Spinal cord (tissue), 9 donors: ENCODE measurements at regions not wholly inside any gene's neighbourhood (a gene's known extent, or its start where the extent isn't known, plus 50 kb on each side); places are given as distances from the start of the nearest gene placed in this dataset.
"Not testable (repeated sequence)": the region's sequence is repeated elsewhere in the genome, so short reads cannot be mapped to it uniquely, and the experiment has no call there.

Source experiments
- DNase-seq, 6 donors: peaks; one replicate each; pipeline versions ENCODE4 v3.0.0 to v3.0.0-alpha.2; 2013 to 2015; ENCODE audit warnings: low spot score in 6 of 6, low read depth in 4 of 6
- H3K27ac ChIP-seq: one replicate; pipeline ENCODE4 v1.5.1; 2013; ENCODE audit warnings: low read depth, low read length, control low read depth
- H3K27me3 ChIP-seq: one replicate; pipeline ENCODE4 v1.6.1; 2013; ENCODE audit warnings: low read length; ENCODE audit not compliant: control insufficient read depth, insufficient read depth
- H3K36me3 ChIP-seq: one replicate; pipeline ENCODE4 v1.6.1; 2013; ENCODE audit warnings: low read length; ENCODE audit not compliant: control insufficient read depth, insufficient read depth
- H3K4me1 ChIP-seq: one replicate; pipeline ENCODE4 v1.6.1; 2013; ENCODE audit warnings: low read length; ENCODE audit not compliant: control insufficient read depth, insufficient read depth
- H3K4me3 ChIP-seq: one replicate; pipeline ENCODE4 v1.5.1; 2013; ENCODE audit warnings: low read depth, low read length, control low read depth
- H3K9me3 ChIP-seq: one replicate; pipeline ENCODE4 v1.6.1; 2013; ENCODE audit warnings: low read length; ENCODE audit not compliant: control insufficient read depth, insufficient read depth
- WGBS: methylation state at CpG from one replicate; pipeline ENCODE4 v1.1.5; 2013; ENCODE audit warnings: missing lambda C conversion rate; ENCODE audit not compliant: insufficient coverage; 5-methylcytosine and 5-hydroxymethylcytosine counted together
- donor health status: healthy.

- WGBS = no CpG with 5 or more reads among the region's 1 CpG
- DNase-seq = no peak
- no peaks in the 10 kb centered on the region for H3K9me3 ChIP-seq
Observed at GRCh38 chr9:29435368-29435767, 1862.1 kb upstream of the C9orf72 start.

DNA sequence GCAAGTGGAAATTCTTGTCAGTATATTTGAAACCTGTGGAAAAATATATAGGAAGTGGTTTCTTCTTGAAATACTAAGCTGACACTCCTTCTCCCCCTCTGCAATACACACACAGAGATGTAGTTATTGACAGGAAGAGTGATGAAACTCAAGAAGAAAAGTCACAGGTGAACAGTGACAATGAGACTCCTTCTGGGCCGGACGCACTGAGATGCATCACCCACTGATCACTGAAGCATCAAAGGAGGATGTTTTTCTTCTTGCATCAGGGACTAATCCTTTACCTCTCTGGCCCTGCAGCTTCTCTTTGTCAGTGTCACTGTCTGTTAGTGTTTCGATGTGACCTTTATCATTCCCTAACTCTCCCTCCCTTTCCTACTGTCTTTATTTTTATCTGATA lies 1864.2 kb upstream of the C9orf72 start:
- no CpG with 5 or more reads among the region's 3 CpGs for WGBS
- Histone ChIP-seq H3K27ac (no peak overlapping the region), H3K4me1 (no peaks in the 10 kb centered on the region), H3K36me3 (no peaks in the 10 kb centered on the region), H3K4me3 (no peak overlapping the region), H3K9me3 (no peaks in the 10 kb centered on the region), H3K27me3 (no peaks in the 10 kb centered on the region)
- DNase-seq = peak in 1 of 6 donors; percentile 5

More at GRCh38 chr9:29435368-29435767, 1862.1 kb upstream of the C9orf72 start:
- Histone ChIP-seq H3K36me3 (no peaks in the 10 kb centered on the region), H3K27ac (no peak overlapping the region), H3K4me1 (no peaks in the 10 kb centered on the region), H3K4me3 (no peak overlapping the region), H3K27me3 (no peaks in the 10 kb centered on the region)

DNA sequence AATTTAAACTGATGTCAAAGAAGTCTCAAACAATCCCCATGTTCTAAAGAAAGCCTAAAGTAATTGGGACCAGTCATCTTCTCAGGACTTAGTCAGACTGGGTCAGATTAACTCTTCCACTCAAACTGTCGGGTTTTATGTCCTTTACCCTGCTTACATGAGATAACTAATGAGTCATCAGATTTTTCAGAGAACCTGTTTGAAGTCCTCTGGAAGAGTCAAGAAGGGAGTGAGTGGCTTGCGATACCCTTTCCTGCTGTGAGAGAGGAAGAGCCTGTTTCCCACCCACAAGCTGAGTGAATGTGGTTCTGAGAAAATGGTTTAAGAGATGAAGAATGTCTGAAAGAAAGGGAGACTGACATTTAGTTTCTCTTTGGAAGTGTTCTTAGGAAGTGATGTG lies 1866.7 kb upstream of the C9orf72 start:
- Histone ChIP-seq H3K27ac (no peak overlapping the region), H3K4me1 (no peaks in the 10 kb centered on the region), H3K9me3 (no peaks in the 10 kb centered on the region), H3K4me3 (no peak overlapping the region), H3K36me3 (no peaks in the 10 kb centered on the region), H3K27me3 (no peaks in the 10 kb centered on the region)
- no peak for DNase-seq
- 50% methylated on average over 2 of the region's 2 CpGs for WGBS

DNA sequence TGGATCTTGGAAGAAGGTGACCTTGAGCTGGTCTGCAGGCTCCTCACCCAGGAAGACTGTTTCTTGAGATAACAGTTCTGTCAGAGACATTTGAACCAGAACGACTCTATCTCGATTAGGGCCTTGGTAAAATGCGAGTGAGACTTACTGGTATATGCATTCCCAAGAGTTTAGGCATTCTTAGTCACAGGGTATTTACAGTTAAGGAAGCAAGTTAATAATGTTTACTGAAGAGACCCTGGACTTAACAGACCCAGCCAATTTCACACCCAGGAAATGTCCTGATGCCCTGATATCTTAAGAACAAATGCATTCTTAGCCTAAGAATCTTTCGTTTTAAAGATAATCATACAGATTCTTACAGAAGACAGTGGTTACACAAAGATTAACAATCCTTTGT lies 1867.2 kb upstream of the C9orf72 start:
- 100% methylated on average over 3 of the region's 4 CpGs for WGBS
- no peak for DNase-seq
- Histone ChIP-seq H3K36me3 (no peaks in the 10 kb centered on the region), H3K9me3 (no peaks in the 10 kb centered on the region), H3K27me3 (no peaks in the 10 kb centered on the region), H3K4me1 (no peaks in the 10 kb centered on the region), H3K4me3 (no peak overlapping the region), H3K27ac (no peak overlapping the region)

DNA sequence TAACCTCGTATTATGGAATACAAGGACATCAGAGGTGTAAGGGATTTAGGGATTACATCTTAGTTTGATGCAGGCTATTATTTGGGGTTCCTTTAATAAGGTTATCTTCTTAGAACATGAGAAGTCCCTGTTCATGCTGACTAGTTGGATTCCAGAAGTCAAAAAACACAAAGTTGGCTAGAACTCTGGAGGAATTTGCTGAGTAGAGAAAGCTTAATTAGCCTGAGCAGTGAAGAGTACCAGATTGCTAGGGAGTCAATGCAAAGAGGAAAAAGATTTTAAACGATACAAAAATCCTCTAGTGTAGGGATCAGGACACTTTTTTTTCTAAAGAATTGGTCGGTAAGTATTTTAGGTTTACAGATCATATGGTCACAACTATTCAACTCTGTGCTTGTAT lies 1872.5 kb upstream of the C9orf72 start:
- 88% methylated on average over 1 of the region's 3 CpGs for WGBS
- H3K36me3 ChIP-seq = no peaks in the 10 kb centered on the region
- H3K4me1 ChIP-seq = no peaks in the 10 kb centered on the region
- H3K4me3 ChIP-seq = no peak overlapping the region
- H3K9me3 ChIP-seq = no peaks in the 10 kb centered on the region
- no peak overlapping the region for H3K27ac ChIP-seq
- no peak for DNase-seq
- no peaks in the 10 kb centered on the region for H3K27me3 ChIP-seq

- Histone ChIP-seq H3K9me3 (no peaks in the 10 kb centered on the region), H3K27ac (no peak overlapping the region), H3K27me3 (no peaks in the 10 kb centered on the region), H3K36me3 (no peaks in the 10 kb centered on the region), H3K4me3 (no peak overlapping the region), H3K4me1 (no peaks in the 10 kb centered on the region)
- DNase-seq = no peak
Observed at GRCh38 chr9:29449306-29449705, 1876.0 kb upstream of the C9orf72 start.

- not testable (repeated sequence) for H3K9me3 ChIP-seq, DNase-seq, H3K27ac ChIP-seq, H3K27me3 ChIP-seq, H3K4me1 ChIP-seq, H3K4me3 ChIP-seq, H3K36me3 ChIP-seq
- WGBS = 90% methylated on average over 27 of the region's 29 CpGs
Observed at GRCh38 chr9:29450343-29450875, 1877.1 kb upstream of the C9orf72 start.

DNA sequence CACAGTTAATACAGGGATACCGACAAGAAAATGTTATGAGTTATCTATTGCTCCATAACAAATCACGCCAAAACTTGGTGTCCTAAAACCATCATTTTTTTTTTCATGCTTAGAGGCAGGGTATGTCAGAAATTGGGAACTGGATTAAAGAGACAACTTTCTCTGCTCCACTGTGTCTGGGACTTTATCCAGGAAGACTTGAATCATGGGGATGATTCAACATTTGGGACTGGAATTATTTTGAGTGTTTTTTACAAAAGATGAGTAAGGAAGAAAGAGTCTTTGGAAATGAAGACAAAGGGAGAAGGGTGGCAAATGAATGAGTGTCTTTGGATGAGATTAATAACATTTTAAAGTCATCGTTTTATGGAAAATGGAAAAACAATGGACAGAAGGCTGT lies 1883.7 kb upstream of the C9orf72 start:
- no peak overlapping the region for H3K4me3 ChIP-seq
- no peak overlapping the region for H3K27ac ChIP-seq
- no CpG with 5 or more reads among the region's 3 CpGs for WGBS
- no peaks in the 10 kb centered on the region for H3K36me3 ChIP-seq
- no peak for DNase-seq
- no peaks in the 10 kb centered on the region for H3K9me3 ChIP-seq
- H3K4me1 ChIP-seq = no peaks in the 10 kb centered on the region
- no peaks in the 10 kb centered on the region for H3K27me3 ChIP-seq

GRCh38 chr9:29475471-29475870 lies 1902.2 kb upstream of the C9orf72 start:
- no peaks in the 10 kb centered on the region for H3K9me3 ChIP-seq
- no peak overlapping the region for H3K27ac ChIP-seq
- no peaks in the 10 kb centered on the region for H3K4me1 ChIP-seq
- no peaks in the 10 kb centered on the region for H3K27me3 ChIP-seq
- no peaks in the 10 kb centered on the region for H3K36me3 ChIP-seq
- no peak overlapping the region for H3K4me3 ChIP-seq
- WGBS = no CpG with 5 or more reads among the region's 1 CpG
- DNase-seq = no peak

GRCh38 chr9:29511680-29512079 lies 1938.4 kb upstream of the C9orf72 start:
- H3K9me3 ChIP-seq = no peaks in the 10 kb centered on the region
- H3K4me1 ChIP-seq = peaks cover 4% of the 10 kb centered on the region
- no peak for DNase-seq
- 67% methylated on average over 1 of the region's 1 CpG for WGBS
- H3K4me3 ChIP-seq = no peak overlapping the region
- H3K36me3 ChIP-seq = no peaks in the 10 kb centered on the region
- H3K27ac ChIP-seq = no peak overlapping the region
- H3K27me3 ChIP-seq = no peaks in the 10 kb centered on the region
